Stimulated activated CD8-positive, alpha-beta memory T cell treated with anti-CD3 and anti-CD28 coated beads, Interleukin-12 subunit alpha, Interleukin-12 subunit beta, amount 100 ng/mL, for 1 hour (primary cell): ENCODE measurements at regions not wholly inside any gene's neighbourhood (a gene's known extent, or its start where the extent isn't known, plus 50 kb on each side); places are given as distances from the start of the nearest gene placed in this dataset.
"Not testable (repeated sequence)": the region's sequence is repeated elsewhere in the genome, so short reads cannot be mapped to it uniquely, and the experiment has no call there.

Source experiments
- DNase-seq: peaks from one replicate; pipeline ENCODE4 v3.0.0-alpha.2; 2020; ENCODE audit warnings: low read depth

DNA sequence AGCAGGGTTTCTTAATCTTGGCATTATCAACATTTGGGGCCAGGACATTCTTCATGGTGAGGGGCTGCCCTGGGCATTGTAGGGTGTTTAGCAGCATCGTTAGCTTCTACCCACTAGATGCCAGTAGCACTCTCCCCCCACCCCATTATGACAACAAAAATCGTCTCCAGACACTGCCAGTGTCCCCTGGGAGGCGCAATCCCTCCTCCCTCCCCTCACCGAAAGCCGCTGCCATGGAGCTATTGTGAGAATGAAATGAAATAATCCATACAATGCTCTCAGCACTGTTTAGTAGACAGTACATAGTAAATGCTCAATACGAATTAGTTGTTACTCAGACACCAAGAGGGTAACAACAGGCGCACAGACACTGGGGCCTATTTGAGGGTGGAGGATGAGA is 502.9 kb downstream of the NPIPA7 start:
- no peak for DNase-seq

DNA sequence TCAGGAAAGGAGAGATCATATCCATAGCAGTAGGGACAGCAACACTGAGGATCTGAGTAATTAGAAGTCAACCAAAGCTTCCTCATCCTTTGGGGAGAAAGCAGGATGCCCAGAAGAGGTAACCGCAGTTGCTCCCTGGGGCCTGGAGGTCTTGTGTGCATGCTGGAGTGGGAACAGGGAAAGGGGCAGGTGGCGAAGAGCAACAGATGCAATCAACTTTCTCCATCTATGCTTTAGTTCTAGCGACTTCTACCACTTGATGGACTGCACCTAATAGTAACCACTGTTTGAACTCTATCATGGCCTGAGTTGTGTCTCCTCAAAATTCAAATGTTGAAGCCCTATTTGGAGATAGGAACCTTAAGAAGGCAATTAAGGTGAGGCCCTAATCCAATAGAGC is 503.8 kb downstream of the NPIPA7 start:
- DNase-seq: no peak

DNA sequence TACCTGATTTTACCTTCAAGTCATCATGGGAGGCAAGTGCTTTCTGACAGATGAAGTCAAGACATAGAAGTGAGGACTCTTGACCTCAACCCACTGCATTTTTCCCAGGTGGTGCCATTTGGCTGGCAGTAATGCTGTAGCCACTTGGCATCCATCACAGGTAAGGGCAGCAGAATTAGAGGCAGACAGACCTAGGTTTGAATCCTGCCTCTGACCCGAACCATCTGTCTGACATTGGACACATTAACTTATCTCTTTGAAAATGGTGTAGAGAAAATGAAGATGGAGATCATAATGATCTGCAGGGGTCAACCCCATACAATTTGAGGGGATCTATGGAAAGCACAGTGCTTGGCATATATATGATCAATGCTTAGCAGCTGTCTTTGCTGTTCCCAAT is 505.5 kb downstream of the NPIPA7 start:
- DNase-seq: no peak

DNA sequence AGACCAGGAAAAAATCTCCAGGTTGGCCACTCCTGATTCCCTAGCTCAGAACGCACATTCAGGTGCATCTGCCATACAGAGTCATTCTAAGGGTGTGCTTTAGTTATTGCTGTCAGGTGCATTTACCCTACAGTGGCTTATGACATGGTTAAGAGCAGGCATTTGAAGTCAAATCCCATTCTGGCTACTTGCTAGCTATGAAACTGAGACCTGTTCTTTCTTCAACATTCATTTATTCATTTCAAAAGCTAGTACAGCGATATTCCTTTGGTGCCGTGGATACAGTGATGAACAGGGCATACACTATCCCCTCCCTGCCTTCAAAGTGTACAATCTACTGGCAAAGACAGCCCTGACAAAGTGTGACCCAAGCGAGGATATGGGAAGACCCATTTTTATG is 508.3 kb downstream of the NPIPA7 start:
- no peak for DNase-seq

DNA sequence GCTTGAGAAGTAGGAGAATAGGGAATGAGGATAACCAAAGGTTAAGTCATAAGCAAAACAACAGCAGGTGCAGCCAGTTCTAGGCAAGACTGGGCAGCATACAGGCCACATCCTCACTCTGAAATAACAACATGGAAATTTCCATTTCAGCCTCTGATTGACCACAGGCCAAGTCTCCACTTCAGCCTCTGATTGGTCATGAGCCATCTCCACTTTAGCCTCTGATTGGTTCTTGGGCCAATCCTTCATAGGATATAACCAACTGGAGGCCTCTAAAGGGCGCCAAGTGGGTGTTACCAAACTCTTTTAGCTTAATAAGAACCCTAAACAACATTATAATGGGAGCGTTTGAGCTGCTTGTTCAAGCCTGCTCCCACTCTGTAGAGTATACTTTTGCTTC is 512.0 kb downstream of the NPIPA7 start:
- DNase-seq: no peak

DNA sequence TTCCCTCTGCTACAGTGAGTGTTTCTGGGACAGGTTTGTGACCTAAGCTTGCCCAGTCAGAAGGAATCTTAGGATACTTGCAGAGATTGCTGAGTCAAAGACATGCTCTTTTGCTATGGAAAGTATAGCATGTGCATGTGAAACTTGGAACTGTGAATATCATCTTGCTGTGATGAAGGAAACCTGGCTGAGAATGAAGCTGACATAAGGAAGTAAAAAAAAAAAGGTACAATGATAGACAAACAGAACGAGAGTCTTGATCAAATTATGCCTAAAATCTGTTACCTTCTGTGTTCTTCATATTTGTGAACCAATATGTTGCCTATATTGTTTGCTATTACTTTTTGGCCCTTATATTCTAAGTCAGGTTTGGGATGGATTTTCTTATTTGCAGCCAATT is 525.7 kb downstream of the NPIPA7 start:
- no peak for DNase-seq

DNA sequence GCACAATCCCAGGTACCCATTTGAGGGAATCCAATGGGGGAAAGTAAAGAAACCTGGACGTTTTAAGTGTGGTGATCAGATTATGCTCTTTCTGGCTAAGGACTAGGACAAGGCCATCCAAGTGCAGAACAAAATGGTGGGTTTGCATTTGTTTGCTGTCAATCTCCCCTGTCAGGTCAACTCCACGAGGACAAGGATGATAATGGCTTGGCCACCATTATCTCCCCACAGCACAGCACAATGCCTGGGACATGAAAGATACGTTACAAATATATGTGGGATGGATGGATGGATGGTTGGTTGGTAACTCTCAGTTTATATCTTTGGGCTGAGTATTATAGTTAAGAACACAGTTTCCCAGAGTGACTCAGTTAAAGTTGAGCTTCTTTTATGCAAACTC is 526.9 kb downstream of the NPIPA7 start:
- DNase-seq: no peak

DNA sequence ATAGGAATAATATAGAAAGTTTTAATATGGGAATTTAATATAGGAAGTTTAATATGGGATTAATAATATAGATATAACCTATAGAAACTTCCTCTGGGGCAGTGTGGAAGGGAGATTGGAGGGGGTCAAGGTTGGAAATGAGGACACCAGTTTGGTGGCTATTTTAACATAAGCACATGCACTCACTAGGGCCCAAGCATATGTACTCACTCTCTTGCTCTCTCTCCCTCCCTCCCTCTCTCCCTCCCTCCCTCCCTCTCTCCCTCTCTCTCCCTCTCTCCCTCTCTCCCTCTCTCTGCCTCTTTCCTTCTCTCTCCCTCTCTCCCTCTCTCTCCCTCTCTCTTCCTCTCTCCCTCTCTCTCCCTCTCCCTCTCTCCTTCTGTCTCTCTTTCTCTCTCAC is 528.1 kb downstream of the NPIPA7 start:
- no peak for DNase-seq

DNA sequence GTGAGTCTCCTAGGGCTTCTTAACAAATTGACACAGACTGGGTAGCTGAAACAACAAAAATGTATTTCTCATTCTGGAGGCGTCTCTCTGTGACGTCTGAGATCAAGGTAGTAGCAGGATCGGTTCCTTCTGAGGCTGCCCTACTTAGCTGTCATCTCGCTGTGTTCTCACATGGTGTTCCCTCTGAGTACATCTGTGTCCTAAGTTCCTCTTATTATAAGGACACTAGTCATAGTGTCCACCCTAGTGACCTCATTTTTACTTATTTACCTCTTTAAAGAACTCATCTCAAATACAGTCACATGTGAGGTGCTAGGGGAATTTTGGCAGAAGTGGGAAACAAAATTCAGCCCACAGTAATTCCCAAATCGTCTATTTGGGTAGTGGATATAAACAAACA is 529.1 kb downstream of the NPIPA7 start:
- DNase-seq: no peak

DNA sequence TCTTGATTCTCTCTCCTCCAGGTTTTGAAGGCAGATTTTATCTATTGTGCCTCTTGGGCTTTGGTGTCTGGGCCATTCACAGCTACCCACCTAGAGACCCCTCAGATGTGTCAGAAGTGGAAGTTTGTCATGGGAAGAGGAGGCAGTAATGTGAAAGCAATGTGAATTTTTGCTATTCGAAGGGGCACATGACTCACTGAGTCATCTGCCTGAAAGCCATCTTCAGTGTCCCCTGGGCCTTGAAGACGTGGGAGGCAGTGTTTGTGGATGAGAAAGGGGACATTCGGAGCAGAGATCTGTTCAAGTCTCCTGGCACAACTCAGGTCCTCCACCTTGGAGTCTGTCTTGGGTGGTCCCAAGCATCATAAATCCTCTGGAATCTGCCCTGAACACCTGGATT is 530.2 kb downstream of the NPIPA7 start:
- DNase-seq: no peak

DNA sequence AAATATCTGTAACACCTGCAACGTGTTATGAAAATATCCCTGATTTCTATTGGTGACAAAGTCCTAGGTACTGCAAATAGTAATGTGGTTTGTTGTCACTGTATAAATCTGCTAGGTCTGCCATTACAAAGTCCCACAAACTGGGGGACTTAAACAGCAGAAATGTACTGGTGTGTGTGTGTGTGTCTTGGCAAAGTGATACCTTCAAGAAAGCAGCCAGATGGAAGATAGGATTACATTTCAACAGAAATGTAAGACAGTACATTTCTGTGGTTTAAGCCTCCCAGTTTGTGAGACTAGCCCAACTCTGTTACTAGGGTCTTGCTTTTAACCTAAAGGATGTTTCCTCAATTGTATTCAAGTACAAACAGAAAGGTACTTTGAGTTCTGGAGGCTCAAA is 531.7 kb downstream of the NPIPA7 start:
- no peak for DNase-seq

DNA sequence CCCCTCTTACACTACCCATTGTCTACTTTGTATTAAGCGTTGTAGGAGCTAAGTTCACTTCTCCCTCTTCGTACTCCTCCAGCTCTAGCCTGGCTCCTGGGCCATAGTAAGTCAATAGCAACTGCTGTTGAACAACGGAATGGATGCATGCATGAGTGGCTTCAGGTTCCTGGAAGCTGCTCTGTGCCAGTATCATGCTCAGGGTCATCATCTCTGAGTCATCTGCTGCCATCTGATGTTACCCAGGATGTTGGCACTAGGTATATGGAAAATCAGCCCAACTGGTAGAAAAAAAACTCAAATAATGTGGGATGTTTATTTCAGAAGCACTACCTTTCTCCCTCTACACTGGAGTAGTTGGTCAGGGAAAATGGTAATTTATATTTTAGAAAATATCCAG is 536.8 kb downstream of the NPIPA7 start:
- no peak for DNase-seq

DNA sequence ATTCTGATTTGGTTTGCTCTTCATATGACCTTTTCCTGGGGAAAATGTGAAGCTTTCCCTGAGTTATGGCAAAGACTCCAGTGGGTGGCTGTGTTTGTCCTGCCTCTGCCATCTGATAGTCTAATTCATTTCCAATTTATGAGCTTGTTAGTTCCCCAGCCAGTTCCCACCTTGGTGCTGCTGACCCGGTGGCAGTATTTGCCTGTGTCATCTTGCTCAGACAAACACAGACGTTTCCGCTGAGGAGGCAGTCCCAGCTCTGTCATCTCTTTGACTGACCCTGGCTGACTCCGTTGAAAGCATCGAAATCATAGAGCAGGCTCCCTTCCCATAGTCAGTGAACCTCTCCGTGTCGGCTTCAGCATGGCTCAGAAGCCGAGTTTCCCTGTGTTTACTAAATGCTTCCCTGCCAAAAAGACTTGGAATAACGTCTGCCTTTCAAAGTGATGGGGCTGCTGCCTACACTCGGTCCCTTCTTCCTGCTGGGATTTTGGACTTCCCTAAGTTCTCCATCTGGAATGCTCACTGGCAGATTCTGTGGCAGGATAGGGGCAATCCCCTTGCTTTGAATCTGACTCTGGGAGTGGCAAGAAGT is 538.3 kb downstream of the NPIPA7 start:
- DNase-seq: no peak

DNA sequence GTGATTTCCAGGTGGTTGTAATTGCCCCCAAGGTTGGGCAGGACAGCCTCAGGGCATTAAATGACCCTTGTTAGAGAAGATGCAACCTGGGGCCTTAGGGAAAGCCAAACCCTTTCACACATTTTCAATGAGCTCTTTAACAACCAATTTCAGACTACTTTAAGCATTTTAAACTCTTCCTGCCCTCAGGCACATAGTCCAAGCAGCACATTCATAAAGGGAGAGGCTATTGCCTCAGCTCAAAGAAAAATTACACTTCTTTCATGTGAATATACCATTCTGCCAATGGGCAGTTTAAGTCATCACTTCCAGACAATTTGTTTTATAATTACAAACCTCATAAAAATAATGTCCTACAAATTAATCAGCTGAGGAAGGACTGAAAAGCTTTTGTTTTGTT is 544.5 kb downstream of the NPIPA7 start:
- no peak for DNase-seq

DNA sequence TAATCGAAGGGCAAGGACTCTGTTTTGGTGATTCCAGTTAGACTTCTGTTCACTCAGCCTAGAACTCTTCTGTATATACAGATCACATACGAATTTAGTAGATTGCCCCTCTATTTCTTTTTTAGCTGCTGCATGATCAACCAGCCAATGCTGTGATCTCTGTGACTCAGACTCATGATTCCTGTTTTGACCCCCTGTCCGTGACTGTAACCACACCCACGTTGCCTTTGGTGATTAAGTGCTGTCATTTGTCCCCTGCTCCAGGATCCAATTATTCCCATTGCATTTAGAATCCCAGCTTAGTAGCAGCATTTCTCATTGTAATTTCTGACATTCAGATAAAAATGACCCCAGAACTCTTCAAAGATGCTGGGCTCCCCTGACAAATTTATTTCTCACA is 545.7 kb downstream of the NPIPA7 start:
- no peak for DNase-seq

DNA sequence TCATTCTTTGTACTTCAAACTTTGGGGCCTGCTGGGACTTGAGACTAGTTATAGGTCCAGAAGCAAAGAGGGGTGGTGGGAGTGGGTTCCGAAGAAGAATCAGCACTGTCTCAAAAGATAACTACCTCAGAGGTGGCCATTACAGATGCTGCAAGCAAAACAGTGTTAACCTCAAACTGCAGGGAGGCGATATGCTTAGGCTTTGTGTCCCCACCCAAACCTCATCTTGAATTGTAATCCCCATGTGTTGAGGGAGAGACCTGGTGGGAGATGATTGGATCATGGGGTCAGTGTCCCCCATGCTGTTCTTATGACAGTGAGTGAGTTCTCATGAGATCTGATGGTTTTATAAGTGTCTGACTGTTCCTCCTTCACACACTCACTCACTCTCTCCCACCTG is 545.3 kb downstream of the XYLT1 start:
- DNase-seq: no peak

DNA sequence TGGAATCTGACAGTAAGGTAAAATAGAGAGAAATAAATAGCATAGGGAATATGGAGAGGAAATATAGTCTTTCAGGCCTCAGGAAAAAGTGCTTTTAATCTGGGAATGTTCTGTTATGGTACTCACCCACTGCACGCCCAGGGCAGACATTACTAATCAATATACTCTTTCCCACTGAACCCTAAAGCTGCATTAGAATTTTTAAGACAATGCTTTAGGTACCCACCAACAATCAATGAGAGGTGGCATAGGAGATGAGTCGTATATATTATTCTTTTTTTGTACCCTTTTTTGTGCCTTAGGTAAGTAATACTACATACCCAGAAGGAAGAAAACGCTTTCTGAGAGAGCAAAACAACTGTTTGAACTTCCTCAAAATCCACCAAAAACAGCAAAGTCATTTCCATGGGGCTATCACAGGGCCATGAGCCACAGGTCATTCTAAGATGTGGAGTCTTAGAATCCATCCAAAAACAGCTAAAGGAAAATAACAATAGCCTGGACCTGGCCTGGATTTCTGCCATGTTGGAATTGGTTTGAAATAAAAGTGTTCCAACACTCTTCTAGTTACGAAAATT is 542.1 kb downstream of the XYLT1 start:
- no peak for DNase-seq

DNA sequence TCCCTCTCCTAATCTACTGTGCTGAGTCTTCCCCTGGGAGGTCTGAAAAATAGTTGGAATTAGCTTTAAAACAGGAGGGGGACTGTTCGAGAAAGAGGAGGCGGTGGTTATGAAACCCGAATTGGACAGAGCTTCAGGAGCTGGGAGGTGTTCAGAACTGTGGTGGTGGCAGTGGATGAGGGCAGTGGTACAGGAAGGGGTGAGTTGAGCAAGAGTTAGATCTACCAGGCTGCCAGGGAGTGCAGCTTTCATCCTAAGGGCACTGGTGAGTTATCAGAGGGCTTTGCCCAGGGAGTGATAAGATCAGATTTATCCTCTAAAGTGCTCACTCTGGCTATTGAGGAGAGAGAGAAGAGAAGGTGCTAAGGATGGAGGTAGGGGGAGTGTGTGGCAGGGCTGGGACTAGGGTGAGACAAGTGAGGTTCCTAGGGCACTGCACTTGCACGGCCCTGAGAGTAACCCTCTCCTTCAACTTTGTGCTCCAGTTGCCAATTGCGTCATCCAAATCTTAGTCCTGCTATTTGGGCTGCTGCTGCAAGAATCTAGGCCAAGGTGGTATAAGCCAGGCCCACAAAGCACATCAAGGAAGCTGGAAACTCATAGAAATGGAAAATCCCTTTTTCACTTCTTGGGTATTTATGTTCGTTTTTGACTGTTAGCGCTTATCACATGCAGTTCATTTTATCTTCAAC is 540.3 kb downstream of the XYLT1 start:
- DNase-seq: no peak

DNA sequence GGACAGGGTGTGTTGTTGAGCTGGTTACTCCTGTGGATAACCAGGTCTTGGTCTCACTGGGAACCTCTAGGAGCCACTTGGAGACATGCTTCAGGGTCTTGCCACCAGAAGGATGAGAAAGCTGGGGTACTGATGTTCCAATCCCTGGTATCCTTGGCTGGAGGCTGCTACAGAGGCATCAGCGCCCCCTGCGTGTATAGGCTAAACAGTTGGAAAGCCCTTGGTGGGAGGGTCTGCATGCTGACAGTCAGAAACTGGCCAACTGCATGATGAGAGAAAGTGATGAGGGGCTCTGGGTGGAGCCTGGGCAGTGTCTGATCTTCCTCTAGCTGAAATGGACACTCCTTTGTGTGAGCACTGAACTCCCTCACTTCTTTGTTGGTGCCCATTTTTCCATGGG is 536.9 kb downstream of the XYLT1 start:
- no peak for DNase-seq

DNA sequence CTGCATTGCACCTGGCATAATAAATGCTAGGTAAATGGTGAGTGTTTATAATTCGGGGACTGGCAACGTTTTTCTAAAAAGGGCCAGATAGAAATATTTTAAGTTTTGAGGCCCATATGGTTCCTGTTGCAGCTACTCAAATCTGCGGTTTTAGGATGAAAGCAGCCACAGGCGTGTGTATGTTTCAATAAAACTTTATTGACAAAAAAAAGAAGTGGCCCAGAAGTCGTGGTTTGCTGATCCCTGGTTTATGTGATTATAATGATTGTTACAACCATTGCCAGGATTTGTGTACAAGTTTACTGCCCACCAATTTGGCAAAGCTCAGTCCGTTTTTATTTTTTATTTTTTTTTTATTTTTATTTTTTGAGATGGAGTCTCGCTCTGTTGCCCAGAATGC is 536.1 kb downstream of the XYLT1 start:
- DNase-seq: no peak

DNA sequence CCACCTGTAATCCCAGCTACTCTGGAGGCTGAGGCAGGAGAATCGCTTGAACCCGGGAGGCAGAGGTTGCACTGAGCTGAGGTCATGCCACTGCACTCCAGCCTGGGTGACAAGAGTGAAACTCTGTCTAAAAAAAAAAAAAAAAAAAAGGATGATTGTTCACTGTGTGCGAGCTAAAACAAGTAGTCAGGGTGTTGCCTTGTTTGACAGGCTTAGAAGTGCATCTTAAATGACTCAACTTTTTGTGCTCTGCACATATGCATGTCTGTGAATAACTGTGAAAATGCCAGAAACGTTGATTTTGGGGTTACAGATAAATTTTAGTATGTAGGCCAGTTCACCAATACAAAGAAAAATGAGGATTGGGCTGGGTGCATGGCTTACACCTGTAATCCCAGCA is 534.9 kb downstream of the XYLT1 start:
- not testable (repeated sequence) for DNase-seq

DNA sequence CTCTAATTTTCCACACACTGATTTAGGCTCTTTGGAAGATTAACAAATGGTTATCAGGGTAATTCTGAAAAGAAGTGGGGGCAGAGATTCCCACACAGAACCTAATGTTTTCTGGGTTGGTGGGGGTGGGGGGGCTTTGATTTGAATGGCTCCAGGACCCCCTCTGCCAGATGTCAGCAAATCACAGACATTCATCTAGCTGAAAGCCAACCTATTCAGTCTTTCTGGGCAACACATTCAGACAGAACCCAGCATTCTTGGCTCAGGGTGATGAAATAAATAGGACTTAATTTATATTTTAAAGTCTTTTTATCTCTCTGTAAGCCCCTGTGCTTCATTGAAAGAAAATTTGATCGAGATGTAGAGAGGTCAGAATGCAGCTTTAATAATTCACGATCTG is 533.2 kb downstream of the XYLT1 start:
- DNase-seq: no peak

DNA sequence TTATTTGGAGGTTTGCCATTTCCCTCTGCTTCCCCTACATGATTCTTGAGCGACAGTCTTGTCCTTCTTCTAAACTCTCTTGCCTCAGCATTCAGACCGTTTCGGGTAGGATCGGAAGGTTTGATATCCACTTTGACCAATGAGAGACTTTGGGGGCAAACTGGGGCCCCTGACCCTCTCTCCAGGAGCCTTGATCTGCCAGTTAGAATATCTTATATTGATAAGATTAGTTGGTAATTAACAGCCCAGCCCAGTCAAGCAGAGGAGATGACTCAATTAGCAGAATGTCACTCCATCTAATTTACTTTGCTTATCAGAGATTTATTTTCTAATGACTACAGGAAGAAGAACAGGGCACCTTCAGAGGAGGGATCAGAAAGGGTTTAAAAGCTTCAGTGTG is 532.8 kb downstream of the XYLT1 start:
- no peak for DNase-seq

DNA sequence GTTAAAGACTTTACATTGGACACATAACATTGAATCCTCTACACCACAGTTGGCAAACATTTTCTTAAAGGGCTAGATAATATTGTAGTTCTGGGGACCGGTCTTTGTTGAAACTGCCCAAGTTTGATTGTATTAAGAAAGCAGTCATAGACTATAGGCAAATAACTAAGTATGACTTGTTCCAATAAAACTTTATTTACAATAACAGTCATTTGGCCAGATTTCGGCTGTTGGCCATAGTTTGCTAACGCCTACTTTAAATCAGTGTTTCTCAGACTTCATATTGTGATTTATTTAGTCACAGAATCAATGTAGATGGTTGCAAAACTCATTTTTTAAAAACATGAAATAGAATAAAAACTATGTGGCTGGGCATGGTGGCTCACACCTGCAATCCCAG is 531.8 kb downstream of the XYLT1 start:
- DNase-seq: no peak
